K562 (cell line): ENCODE measurements at regions not wholly inside any gene's neighbourhood (a gene's known extent, or its start where the extent isn't known, plus 50 kb on each side); places are given as distances from the start of the nearest gene placed in this dataset.

Experiments used
- CREB1 ChIP-seq, 2 experiments: sonication (generic) in 1 of 2; formaldehyde crosslinking in 1 of 2; IDR thresholded peaks; 2 replicates each; pipeline versions ENCODE4 v1.6.1 to v1.8.0; 2012 to 2022; ENCODE audit warnings: inconsistent platforms in 1 of 2, mild to moderate bottlenecking in 1 of 2, missing genetic modification reagents in 1 of 2, moderate library complexity in 1 of 2
- FOXA3 ChIP-seq, 2 experiments: fragments of 450-650 bp in 1 of 2; sonication (generic) in 1 of 2; formaldehyde crosslinking; IDR thresholded peaks in 1 of 2; conservative IDR thresholded peaks in 1 of 2; 2 replicates each; pipeline versions ENCODE4 v1.4.0 to v1.8.0; 2020 to 2022; ENCODE audit warnings: mild to moderate bottlenecking in 2 of 2, missing genetic modification reagents in 1 of 2
- FOXJ3 ChIP-seq: sonication (generic); formaldehyde crosslinking; IDR thresholded peaks from 2 replicates; pipeline ENCODE4 v1.4.0; 2020; ENCODE audit warnings: mild to moderate bottlenecking, missing genetic modification reagents
- ILF3 ChIP-seq: fragments of 450-650 bp; IDR thresholded peaks from 2 replicates; pipeline ENCODE4 v1.6.1; 2018; ENCODE audit warnings: antibody characterized with exemption, mild to moderate bottlenecking, moderate library complexity, borderline replicate concordance
- KLF6 ChIP-seq: fragments of 250-450 bp; sonication (Bioruptor Pico); IDR thresholded peaks from 2 replicates; pipeline ENCODE4 v1.4.0; 2020; ENCODE audit warnings: mild to moderate bottlenecking, moderate library complexity, borderline replicate concordance
- MAFK ChIP-seq: IDR thresholded peaks from 2 replicates; pipeline ENCODE4 v1.6.1; 2011; ENCODE audit warnings: low read length, improper control_type of control experiment
- NFIC ChIP-seq: fragments of 450-650 bp; IDR thresholded peaks from 2 replicates; pipeline ENCODE4 v1.6.1; 2017; ENCODE audit warnings: mild to moderate bottlenecking, inconsistent platforms
- SP2 ChIP-seq: IDR thresholded peaks from 2 replicates; pipeline ENCODE4 v1.6.1; 2011; ENCODE audit warnings: mild to moderate bottlenecking, low read depth, low read length, moderate library complexity; ENCODE audit not compliant: poor library complexity, severe bottlenecking; ENCODE audit errors: extremely low read depth
- TFE3 ChIP-seq: fragments of 450-650 bp; formaldehyde crosslinking; IDR thresholded peaks from 2 replicates; pipeline ENCODE4 v1.4.0; 2020; ENCODE audit warnings: mild to moderate bottlenecking, mixed read lengths
- TGIF2 ChIP-seq: sonication (generic); formaldehyde crosslinking; IDR thresholded peaks from 2 replicates; pipeline ENCODE4 v1.8.1; 2022; ENCODE audit warnings: mild to moderate bottlenecking, missing genetic modification reagents, moderate library complexity
- ZBTB17 ChIP-seq: fragments of 450-650 bp; formaldehyde crosslinking; IDR thresholded peaks from 2 replicates; pipeline ENCODE4 v1.4.0; 2020; ENCODE audit warnings: mild to moderate bottlenecking
- TF ChIP-seq, protein P1 (sequence below), 2 experiments: fragments of 250-450 bp in 1 of 2; fragments of 450-650 bp in 1 of 2; sonication (Bioruptor Pico) in 1 of 2; IDR thresholded peaks; 2 replicates each; pipeline versions ENCODE4 v1.6.1 to v1.8.0; 2016 to 2021; ENCODE audit warnings: mild to moderate bottlenecking in 2 of 2, moderate library complexity in 2 of 2, missing compliant biosample characterization in 1 of 2, missing genetic modification characterization in 1 of 2
- TF ChIP-seq, protein P2 (sequence below), 3 experiments: IDR thresholded peaks in 2 of 3; conservative IDR thresholded peaks in 1 of 3; 2 replicates each; pipeline ENCODE4 v1.5.1; 2011 to 2012; ENCODE audit warnings: low read length in 3 of 3, mild to moderate bottlenecking in 3 of 3, control low read depth in 2 of 3, improper control_type of control experiment in 1 of 3, inconsistent platforms in 1 of 3, low read depth in 1 of 3, mixed read lengths in 1 of 3, moderate library complexity in 1 of 3; ENCODE audit not compliant: insufficient read depth in 2 of 3
- TF ChIP-seq, protein P3 (sequence below): sonication (generic); formaldehyde crosslinking; IDR thresholded peaks from 2 replicates; pipeline ENCODE4 v1.8.1; 2022; ENCODE audit warnings: missing genetic modification reagents

DNA sequence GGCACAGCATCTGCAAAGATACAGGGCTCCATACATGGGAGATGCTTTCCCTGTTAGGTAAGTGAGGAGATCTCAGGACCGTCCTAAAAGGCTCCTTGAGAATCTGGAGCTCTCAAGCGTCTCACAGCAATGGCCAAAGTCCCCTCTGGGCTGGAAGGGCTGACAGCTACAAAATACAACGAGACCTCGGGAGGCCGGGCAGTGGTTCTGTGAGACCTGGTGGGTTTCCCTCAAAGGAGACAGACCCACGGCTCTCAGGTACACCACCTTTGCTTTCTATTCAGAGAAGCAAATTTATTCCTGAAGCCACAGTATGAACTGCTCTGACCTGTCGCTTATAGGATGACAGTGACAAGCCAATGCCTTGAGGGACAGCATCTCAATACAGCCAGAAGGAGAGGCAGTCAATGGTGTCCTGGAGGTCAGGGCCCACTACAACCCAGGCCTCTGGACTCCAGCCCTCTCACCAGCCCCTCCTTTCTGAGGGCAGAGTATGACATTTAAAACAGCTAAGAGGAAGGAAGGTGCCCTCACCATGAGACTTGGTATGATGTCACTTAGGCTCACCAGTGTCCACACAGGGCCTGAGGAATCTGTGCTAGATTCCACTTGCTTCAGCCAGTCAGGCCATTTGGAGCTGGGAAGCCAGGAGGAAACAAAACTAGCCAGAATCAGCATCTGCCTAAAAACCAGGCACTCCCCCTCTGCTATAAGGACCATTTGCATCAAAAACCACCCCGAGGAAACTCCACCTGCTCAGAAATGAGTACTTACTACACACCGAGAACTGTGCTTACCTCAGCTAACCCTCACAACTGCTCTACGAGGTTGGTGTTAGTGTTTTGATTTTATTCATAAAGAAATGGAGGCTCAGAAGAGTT lies 86.5 kb upstream of the FSTL4 start:
- TF ChIP-seq SP2 (no peak), NFIC (no peak), FOXJ3 (CRISPR knock-in tag) (no peak), MAFK (no peak), KLF6 (CRISPR knock-in tag) (no peak), ILF3 (no peak), CREB1 (IDR thresholded peaks at IDR 0.05) (no peak), CREB1 (CRISPR knock-in tag; IDR thresholded peaks at IDR 0.05) (no peak), FOXA3 (CRISPR knock-in tag; conservative IDR thresholded peaks at IDR 0.05 in 1 of 2, IDR thresholded peaks at IDR 0.05 in 1 of 2) (no peak), TFE3 (CRISPR knock-in tag) (no peak), ZBTB17 (no peak), TGIF2 (no peak)
- TF ChIP-seq, protein P1, sequence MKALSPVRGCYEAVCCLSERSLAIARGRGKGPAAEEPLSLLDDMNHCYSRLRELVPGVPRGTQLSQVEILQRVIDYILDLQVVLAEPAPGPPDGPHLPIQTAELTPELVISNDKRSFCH (CRISPR knock-in tag; IDR thresholded peaks at IDR 0.05): no peak
- TF ChIP-seq, protein P1 (tag; IDR thresholded peaks at IDR 0.05): no peak
- TF ChIP-seq, protein P2, sequence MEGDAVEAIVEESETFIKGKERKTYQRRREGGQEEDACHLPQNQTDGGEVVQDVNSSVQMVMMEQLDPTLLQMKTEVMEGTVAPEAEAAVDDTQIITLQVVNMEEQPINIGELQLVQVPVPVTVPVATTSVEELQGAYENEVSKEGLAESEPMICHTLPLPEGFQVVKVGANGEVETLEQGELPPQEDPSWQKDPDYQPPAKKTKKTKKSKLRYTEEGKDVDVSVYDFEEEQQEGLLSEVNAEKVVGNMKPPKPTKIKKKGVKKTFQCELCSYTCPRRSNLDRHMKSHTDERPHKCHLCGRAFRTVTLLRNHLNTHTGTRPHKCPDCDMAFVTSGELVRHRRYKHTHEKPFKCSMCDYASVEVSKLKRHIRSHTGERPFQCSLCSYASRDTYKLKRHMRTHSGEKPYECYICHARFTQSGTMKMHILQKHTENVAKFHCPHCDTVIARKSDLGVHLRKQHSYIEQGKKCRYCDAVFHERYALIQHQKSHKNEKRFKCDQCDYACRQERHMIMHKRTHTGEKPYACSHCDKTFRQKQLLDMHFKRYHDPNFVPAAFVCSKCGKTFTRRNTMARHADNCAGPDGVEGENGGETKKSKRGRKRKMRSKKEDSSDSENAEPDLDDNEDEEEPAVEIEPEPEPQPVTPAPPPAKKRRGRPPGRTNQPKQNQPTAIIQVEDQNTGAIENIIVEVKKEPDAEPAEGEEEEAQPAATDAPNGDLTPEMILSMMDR (IDR thresholded peaks at IDR 0.05 in 2 of 3, conservative IDR thresholded peaks at IDR 0.05 in 1 of 3; ENCODE audit: insufficient read depth in 2 of 3, low read depth in 1 of 3, low read length in 3 of 3): no peak
- TF ChIP-seq, protein P3, sequence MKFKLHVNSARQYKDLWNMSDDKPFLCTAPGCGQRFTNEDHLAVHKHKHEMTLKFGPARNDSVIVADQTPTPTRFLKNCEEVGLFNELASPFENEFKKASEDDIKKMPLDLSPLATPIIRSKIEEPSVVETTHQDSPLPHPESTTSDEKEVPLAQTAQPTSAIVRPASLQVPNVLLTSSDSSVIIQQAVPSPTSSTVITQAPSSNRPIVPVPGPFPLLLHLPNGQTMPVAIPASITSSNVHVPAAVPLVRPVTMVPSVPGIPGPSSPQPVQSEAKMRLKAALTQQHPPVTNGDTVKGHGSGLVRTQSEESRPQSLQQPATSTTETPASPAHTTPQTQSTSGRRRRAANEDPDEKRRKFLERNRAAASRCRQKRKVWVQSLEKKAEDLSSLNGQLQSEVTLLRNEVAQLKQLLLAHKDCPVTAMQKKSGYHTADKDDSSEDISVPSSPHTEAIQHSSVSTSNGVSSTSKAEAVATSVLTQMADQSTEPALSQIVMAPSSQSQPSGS: no peak
